HG03175 (cell line): ENCODE measurements at regions not wholly inside any gene's neighbourhood (a gene's known extent, or its start where the extent isn't known, plus 50 kb on each side); places are given as distances from the start of the nearest gene placed in this dataset.

ENCODE experiments used
- ATAC-seq: cut with Tn5 transposase; IDR thresholded peaks from one replicate; pipeline ENCODE4 v1.9.1; 2021; ENCODE audit warnings: mild to moderate bottlenecking, moderate library complexity; ENCODE audit not compliant: unreplicated experiment

DNA sequence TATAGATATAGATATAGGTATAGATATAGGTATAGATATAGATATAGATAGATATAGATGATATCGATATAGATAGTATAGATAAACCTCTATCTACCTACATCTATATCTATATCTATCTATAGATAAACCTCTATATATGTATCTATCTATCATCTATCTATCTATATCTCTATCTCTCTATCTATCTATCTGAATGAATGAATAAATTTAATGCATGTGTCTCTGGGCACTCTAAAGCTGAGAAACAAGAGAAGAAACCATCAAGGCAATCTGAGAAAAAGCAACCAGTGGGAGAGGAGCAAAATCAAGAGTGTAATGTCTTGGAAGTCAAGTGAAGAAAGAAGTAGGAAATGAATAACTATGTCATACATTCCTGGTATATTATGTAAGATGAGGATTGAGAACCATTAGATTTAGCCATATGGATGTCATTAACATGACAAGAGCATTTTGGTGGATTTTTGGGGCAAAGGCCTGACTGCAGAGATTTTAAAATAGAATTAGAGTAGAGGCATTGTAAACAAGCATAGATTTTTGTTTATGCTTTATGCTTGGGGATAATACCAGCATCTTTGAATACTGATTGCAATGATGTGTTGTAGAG, 1262.7 kb upstream of the MIR17HG start:
- ATAC-seq = no peak

DNA sequence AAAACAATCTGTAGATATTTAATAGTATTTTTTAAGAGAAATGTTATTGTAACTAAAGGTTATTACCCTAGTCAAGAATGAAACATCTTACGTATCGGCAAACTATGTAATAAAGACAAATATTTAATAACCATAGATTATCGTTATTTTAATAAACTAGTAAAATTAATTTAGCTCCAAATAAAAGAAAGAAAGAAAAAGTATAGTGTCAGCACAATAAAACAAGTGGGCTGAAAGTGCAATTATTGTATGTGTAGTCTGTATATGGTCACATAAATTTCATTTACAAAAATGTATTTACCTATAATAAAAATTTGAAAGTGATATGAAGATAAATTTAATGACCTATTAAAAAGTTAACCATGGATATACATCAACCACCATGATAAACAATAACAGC, 1258.4 kb upstream of the MIR17HG start:
- no peak for ATAC-seq

DNA sequence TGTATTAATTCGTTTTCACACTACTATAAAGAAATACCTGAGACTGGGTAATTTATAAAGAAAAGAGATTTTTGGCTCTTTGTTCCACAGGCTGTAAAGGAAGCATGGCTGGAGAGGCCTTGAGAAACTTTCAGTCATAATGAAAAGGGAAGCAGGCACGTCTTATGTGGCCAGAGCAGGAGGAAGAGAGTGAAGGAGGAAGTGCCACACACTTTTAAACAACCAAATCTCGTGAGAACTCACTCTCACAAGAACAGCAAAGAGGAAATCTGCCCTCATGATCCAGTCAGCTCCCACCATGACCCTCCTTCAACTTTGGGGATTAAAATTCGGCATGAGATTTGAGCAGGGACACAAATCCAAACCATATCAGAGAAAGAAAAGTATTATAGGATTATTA, 1255.9 kb upstream of the MIR17HG start:
- no peak for ATAC-seq

DNA sequence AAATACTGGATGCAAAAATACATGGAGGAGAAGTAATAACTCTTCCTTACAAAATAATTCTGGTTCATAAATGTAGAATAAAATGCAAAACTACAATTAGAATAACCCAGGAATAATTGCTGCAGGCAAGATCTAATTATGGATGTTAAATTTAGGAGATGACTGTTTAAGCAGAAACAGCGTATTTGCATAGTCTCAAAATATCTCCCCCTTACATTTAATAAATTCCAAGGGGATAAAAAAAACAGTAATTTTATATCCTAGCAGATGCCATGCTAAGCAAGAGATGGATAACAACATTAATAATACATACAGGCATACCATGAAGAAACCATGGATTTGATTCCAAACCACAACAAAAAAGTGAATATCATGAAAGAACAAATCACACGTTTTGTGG, 1253.1 kb upstream of the MIR17HG start:
- no peak for ATAC-seq

DNA sequence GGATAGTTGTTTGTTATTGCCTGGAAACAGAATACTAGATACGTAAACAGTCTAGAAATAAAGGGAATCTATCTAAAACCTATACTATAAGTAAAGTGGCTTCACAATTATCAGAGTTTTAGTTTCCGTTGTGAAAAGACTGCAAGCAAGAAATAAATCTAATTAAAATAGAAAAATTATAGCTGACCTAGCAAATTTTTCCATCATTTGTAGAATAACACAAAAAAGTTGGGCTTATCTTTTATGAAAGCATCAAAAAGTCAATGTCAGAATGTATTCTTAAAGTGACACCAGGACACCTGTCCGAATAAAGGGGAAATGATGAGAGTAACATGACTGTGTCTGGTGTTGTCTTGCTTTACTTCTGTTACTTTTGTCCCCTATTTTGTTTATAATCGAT, 1248.9 kb upstream of the MIR17HG start:
- ATAC-seq = no peak

DNA sequence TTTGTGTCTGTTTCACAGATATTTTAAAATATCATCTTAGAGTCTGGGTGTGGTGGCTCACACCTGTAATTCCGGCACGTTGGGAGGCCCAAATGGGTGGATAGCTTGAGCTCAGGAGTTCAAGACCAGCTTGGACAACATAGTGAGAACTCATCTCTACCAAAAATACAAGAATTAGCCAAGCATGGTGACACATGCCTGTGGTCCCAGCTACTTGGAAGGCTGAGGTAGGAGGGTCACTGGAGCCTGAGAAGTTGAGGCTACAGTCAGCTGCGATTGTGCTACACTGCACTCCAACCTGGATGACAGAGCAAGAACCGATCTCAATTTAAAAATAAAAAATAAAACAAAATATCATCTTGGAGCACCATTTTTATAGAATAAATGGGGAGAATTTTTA, 1247.6 kb upstream of the MIR17HG start:
- ATAC-seq = no peak

DNA sequence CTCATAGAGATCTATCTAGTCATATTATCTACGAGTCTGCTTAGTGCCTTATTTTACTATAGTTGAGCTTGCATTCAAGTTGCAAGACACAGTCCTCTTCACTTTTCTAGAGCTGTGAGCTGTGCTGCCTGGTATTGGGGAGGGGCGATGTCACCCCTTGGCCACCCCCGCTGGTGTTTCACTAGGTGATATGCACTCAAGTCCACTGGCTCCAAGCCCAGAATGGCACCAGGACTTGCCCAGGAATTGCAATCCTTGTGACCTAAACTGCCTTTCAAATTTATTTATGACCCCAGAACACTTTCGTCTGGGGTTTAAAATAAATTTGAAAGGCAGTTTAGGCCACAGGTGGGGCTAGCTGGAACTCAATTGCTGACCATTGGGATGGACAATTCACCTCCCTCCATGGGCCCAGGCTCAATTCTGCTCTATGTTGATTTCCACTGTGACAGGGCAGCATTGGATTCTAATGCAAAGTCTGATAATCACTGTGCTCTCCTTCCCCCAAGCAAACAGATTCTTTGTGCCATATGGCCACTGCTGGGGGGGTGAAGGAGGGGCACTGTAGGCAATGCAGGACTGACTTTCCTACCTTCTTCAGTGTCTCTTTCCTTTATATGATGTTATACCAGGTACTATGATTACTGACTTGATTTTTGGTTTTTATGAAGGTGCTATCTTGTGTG, 1244.2 kb upstream of the MIR17HG start:
- ATAC-seq = no peak

DNA sequence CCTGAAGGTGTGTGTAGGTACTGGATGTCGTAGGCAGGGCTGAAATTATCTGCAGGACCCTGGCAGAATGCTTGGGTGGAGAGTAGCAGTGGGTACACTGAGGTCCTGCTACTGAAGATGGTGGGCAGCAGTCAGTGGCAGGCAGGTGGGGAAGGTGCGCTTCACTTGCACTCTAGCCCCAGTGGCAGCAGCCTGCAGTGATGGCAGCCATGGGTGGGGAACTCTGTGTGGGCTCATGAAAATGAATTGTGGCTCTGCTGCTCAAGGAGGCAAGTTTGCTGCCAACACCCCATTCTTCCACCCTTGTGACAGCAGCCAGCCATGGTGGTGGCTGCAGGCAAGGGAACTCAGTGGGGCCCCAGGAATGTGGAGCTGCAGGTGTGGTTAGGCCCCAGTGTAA, 1242.7 kb upstream of the MIR17HG start:
- no peak for ATAC-seq

DNA sequence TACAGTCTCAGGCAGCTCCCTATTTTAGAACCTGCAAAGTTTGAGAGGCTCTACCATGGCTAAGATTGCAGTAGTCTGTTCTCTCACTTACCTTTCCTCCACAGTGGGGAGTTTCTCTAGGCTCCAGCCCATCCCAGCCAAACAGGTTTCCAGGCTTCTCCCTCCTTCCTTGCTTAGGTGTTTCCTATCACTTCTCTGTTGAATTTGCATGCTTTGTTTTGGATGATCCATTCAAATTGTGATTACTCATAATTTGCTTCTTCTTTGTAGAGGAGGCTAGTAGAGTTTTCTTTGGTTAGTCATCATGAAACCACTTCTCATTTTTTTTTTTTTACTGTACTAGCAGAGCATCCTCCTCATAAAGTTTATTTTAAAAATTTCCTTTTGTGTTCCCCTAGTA, 1242.2 kb upstream of the MIR17HG start:
- ATAC-seq = no peak

DNA sequence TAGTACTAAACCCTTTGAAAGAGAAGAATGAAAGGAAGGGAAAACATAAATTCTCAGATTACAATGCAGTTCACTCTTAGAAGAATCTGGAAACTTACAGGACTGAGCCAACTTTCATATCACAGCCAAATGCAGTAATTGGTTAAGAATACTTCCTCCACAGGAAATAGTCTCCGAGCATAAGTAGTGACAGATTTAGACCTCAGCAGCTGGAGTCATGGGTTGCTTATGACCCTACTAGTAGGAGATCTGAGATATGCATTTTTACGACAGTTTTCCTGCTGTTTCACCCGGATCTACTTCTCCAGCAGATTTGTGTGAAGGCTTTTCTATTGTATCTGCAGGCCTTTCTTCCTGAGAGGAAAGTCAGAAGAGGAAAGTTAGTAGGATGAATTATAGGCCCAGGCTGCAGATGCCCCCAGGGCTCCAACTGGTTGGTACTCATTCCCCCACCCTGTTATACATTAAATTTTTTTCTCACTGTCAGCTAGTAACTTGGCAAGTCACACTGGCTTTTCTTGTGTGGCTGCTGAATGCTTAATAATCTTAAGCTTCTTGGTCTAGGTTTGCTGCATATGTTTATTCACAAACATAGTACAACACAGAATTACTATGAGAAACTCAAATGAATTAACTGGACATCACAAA, 1241.5 kb upstream of the MIR17HG start:
- no peak for ATAC-seq

DNA sequence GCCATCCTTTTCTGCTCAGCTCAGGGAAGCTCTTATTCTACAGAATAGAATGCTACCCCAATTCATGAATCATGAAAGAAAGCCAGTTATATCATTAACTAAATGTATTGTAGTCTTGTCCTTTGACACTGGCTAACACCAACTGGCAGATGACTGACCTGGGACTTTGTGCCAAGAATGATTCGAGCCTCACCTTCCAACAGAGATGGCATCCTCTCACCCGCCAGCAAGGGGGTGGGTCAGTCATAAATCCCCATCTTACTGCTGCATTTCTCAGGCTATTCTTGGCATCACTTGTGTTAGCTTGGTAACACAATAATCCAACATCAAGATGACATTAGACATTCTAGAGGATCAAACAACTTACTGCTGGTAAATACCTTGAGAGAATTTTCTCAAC, 1239.8 kb upstream of the MIR17HG start:
- ATAC-seq = no peak

DNA sequence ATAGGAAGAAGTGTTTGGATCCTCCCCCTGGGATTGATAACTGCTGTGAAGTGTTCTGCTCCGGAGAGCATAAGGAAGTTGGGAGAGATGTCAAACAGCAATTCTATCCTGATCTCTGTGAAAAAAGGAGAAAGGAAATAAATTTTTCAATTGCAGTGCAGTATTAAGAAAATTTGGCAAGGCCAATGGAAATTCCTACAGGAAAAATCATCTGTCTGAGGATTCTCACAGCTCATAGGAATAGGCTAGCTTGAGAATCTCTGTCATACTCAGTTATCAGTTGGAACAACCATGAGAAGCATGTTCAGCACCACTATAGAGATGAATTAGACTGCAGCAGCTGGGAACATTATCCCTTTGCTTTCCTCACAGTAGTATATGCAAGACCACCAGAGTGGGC, 1238.9 kb upstream of the MIR17HG start:
- no peak for ATAC-seq

DNA sequence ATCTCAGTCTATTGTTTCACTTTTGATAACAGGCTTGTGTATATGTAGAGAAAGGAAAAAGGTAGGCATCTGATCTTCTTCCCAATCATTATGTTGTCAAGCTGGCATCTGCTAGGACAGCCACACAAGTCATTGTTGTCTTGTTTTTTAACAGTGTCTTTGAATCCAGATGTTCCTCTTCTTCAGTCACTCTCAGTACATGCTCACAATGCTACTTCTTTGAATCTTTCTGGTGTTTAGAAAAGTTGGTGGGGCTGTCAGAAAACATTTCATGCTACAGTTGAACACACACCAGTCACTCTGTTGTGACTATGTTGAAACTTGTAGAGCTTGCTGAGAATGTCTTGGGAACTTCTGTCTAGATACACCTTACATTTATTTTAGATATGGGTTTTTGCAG, 1231.4 kb upstream of the MIR17HG start:
- no peak for ATAC-seq

DNA sequence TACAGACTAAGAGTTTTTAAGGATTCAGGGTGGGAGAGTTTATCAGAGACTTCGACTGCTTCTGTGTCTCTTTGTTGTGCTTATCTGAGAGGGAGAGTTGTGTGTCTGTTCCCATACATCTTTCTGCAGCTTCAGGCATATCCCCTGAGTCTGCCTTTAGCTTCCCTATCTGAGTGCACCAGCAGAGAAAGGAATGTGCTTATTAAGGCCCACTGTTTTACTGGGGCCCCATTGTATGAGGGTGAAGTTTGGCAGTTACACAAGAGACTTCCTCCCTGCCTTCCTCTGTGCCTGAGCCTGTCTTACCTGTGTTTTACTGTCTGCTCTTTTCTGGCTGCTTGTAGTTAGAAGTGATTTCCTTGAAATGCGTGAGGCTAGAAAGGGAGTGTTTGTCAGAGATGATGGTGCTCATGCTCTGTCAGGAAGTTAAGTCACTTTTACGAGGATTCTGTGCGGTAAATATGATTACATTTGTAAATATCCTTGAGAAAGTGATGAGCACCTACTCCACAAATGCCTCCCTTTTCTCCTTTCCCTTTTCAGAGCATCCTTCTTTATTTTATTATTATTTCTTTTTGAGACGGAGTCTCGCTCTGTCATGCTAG, 1228.9 kb upstream of the MIR17HG start:
- no peak for ATAC-seq

DNA sequence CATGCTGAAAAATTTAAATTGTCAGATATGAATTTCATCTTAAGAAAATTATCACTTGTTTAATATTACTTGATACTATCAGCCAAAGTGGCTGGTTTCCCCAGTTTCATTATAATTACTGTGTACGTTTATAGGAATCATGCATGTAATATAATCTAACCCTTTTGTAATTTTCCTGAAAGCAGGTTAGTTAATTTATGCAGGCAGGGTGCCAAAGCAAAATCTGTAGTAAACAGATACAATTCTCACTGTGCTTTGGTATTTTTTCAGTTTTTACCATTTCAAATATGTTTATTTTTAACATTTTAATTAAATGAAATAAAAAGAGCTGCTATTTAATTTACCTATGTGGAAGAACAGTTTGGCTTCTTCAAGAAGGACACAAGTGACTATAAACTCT, 1227.5 kb upstream of the MIR17HG start:
- ATAC-seq = no peak

DNA sequence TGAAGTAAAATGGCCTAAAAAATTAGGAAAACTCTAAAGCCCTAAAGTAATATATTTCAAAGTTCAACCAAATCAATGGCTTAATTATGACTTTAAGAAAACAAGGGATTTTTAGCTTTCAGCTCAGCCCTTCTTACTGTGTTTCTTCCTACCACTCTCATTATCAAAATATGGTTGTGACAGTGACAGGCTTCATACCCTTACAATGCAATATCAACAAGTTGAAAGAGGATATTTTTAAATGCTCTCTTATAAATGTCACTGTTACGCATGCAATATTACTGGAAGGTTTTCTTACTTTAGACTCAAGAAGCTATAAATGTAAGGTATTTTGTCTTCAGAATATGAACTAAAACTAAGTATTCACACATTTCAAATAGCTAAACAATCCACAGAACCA, 1225.7 kb upstream of the MIR17HG start:
- no peak for ATAC-seq

DNA sequence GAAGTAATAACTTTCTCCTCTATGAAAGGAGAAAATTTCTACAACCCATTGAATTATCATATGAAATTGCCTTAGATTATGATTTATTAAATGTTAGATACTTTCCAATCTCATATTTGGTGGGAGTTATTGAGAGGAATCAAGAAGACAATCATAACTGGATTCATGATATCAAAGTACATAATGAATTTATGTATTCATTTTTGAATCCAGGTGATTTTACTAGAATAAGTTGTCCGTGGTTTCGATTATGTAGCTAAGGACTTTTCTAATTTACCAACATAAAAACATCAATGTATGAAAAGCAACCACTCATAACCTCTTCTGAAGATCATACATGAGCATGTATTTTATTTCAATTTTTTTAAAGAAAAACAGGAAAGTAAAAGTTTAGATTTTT, 1225.0 kb upstream of the MIR17HG start:
- no peak for ATAC-seq

DNA sequence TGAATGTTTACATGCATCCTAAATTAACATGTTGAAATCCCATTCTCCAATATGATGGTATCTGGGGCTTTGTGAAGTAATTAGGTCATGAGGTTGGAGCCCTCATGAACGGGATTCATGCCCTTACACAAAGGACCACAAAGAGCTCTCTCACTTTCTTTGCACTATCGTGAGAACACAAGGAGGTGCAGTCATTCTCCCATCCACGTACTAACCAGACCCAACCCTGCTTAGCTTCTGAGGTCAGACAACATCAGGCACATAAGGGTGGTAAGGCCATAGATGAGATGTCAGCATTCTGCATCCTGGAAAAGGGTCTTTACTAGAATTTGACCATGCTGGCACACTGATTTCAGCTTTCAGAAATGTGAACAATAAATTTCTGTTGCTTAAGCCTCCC, 1211.9 kb upstream of the MIR17HG start:
- no peak for ATAC-seq

DNA sequence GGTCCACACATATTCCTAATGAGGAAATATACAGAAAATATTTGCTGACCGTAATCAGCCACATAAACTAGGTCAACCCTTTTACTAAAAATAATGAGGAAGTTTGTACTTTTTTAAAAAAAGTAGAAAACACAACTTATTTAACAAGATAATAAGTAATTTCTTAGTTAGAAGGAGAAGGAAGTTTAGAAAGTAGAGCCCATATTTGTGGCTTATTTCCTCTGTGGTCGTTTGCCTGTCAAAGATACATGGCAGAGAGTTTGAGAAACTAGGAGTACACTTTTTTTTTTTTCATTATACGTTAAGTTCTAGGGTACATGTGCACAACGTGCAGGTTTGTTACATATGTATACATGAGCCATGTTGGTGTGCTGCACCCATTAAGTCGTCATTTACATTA, 1205.2 kb upstream of the MIR17HG start:
- ATAC-seq = no peak

DNA sequence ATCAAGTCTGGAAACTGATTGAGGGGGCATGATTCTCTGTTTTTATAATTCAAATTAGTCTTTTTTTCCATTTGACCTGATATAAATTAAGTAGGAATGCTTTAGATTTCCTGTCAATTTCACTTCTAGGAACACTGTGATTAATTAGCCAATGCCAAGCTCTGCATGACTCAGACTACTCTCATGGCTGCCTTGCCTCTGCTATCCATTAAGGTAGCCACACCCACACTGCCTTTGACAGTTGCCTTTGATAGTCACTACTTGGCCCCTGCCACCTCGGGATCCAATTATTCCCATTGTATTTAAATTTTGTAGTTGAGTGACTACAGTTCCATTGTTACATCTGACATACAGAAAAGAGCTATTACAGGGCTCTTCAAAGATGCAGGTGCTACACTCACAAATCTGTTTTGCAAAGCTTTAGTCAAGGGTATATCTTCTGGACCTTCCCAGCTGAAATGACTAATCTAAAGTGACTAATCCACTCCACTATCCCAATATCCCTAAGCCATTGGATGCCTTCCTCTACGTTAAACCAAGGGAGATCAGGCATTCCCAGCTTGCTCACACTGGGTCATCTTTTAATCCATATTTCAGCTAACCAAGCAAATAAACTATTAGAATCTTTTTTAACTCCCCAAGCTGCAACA, 1193.1 kb upstream of the MIR17HG start:
- no peak for ATAC-seq

DNA sequence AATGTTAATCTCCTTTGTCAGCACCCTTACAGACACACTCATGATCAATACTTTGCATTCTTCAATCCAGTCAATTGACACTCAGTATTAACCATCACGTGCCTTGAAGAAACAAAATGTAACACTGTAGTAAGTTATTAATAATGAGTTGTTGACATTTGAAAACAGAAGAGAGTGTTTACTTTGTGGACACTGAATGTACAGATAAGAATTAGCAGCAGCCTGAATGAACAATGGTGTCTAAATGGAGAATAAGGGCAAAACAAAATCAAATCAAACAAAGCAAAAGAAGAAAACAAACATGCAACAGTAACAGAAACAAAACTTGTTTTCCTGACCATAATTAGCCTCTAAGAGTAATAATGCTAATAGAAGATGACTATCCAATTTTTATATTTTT, 1191.1 kb upstream of the MIR17HG start:
- ATAC-seq = no peak

DNA sequence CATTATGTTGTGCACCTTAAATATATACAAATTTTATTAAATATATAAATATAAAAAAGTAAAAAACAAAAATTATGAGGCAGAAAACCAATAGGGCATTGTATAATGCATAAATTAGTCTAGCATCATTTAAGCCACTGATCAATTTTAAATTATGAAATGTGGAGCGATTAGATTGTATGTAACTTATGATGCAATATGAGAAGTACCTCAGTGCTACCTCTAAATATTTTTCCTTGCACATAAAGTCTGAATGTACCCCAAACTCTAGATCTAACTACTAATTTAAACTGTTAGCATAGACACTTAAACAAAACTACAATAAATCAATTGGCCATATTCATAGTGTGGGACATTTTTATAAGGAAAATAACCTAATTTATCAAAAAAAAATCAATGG, 1178.5 kb upstream of the MIR17HG start:
- ATAC-seq = no peak
